SKM-1 treated with dmso at 0.1 percent for 144 hours (cell line): ENCODE measurements at regions not wholly inside any gene's neighbourhood (a gene's known extent, or its start where the extent isn't known, plus 50 kb on each side); places are given as distances from the start of the nearest gene placed in this dataset.

Source experiments
- DNase-seq: peaks from one replicate; lab custom pipeline; 2025; ENCODE audit not compliant: unreplicated experiment; lab: John Stamatoyannopoulos, UW

- no peak for DNase-seq
Measured at GRCh38 chr13:34589581-34589980, 352.5 kb upstream of the NBEA start.

- DNase-seq: no peak
Measured at GRCh38 chr13:34591129-34591528, 350.9 kb upstream of the NBEA start.

- no peak for DNase-seq
Measured at GRCh38 chr13:34591900-34592529, 350.1 kb upstream of the NBEA start.

GRCh38 chr13:34593658-34594057 lies 348.4 kb upstream of the NBEA start:
- DNase-seq: no peak

GRCh38 chr13:34594507-34594906 lies 347.6 kb upstream of the NBEA start:
- DNase-seq: no peak

- no peak for DNase-seq
Measured at GRCh38 chr13:34608331-34608730, 333.7 kb upstream of the NBEA start.

GRCh38 chr13:34611671-34612070 lies 330.4 kb upstream of the NBEA start:
- no peak for DNase-seq

- DNase-seq: no peak
Measured at GRCh38 chr13:34617473-34618083, 324.5 kb upstream of the NBEA start.

GRCh38 chr13:34618654-34619053 lies 323.4 kb upstream of the NBEA start:
- DNase-seq: no peak

- DNase-seq: no peak
Measured at GRCh38 chr13:34619326-34619725, 322.7 kb upstream of the NBEA start.

GRCh38 chr13:34620074-34620850 lies 321.8 kb upstream of the NBEA start:
- DNase-seq: no peak

- DNase-seq: no peak
Measured at GRCh38 chr13:34620862-34621261, 321.2 kb upstream of the NBEA start.

GRCh38 chr13:34623331-34623730 lies 318.7 kb upstream of the NBEA start:
- no peak for DNase-seq

- DNase-seq: no peak
Measured at GRCh38 chr13:34627509-34628208, 314.4 kb upstream of the NBEA start.

GRCh38 chr13:34628209-34628682 lies 313.8 kb upstream of the NBEA start:
- DNase-seq: no peak

GRCh38 chr13:34634448-34634847 lies 307.6 kb upstream of the NBEA start:
- DNase-seq: no peak

- no peak for DNase-seq
Measured at GRCh38 chr13:34637138-34637537, 304.9 kb upstream of the NBEA start.

- no peak for DNase-seq
Measured at GRCh38 chr13:34637636-34638035, 304.4 kb upstream of the NBEA start.

GRCh38 chr13:34638897-34639296 lies 303.2 kb upstream of the NBEA start:
- no peak for DNase-seq

GRCh38 chr13:34640179-34640992 lies 301.7 kb upstream of the NBEA start:
- DNase-seq: no peak

- no peak for DNase-seq
Measured at GRCh38 chr13:34640993-34641330, 301.1 kb upstream of the NBEA start.
